CD4-positive, alpha-beta T cell treated with Interleukin-15 for 1 hour (primary cell): ENCODE measurements at regions not wholly inside any gene's neighbourhood (a gene's known extent, or its start where the extent isn't known, plus 50 kb on each side); places are given as distances from the start of the nearest gene placed in this dataset.
"Not testable (repeated sequence)": the region's sequence is repeated elsewhere in the genome, so short reads cannot be mapped to it uniquely, and the experiment has no call there.

ENCODE experiments used
- DNase-seq: peaks from one replicate; pipeline ENCODE4 v3.0.0-alpha.2; 2020

DNA sequence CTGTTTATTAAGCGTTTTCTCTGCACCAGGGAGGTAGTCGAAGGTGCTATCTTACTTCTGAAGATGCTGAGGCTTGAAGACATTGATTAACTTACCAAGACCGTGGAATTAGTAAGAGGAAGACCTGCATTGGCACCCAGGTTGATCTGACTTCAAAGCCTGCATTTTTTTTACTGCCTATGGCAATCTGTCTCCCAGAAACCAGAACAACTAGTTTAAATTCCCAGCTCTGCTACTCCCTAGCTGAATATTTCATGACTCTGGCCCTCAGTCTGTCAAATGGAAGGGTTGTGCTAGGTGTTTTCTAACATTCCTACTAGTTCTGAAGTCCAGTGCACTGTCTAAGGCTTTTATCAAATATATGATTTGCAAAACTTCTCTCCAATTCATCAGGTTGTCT is 52.0 kb upstream of the GRAMD1B start:
- no peak for DNase-seq

DNA sequence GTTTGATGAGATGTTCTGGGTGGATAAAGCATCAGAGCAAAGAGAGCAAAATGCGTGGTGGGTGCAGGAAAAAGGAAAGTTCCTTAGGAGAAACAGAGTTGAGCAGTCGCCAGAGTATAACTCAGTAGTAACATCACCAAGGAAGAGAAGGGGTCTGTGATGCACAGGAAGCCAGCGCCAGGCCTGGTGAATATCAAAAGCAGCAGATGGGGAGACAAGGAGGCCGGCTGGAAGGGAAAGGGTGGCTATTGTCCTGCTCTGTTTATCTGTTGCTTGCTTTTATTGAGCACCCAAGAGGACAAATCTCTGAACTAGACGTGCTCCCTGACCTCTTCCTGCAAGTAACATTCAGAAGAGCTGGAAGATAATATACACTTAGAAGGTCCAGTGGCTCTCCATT is 52.7 kb upstream of the GRAMD1B start:
- no peak for DNase-seq

DNA sequence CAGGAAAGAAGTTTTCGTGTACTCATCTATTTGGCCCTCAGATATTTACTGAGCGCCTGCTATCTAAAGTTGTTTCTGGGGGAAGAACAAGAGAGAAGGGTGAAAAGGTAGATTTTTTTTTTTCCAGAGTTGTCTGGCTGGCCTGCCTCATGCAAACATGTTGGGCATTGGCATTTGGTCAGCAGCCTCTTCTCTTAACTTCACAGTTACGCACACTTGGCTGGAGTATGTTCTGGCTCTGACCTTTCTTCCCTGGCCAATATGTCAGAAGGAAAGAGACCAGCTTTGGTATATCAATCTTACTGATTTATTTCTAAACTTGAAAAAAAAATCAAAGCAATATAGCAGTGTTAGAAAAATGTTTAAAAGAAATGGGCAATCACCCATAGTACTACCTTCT is 54.2 kb upstream of the GRAMD1B start:
- no peak for DNase-seq

DNA sequence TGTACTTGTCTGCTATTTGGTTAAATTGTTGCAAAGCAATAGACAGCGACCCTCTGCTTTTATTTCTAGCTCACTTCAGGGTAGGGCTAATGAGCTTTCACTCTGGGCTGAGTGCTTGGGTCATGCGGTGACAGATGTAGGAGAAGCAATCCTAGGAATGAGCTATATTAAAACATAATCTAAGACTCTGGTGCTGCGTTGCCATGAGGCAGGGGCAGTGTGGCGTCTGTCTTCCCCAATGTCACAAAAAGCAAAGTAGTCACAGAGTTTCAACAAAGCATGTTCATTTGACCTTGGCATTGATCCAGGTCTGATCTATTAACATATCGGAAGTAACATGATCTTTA is 55.5 kb upstream of the GRAMD1B start:
- DNase-seq: no peak

DNA sequence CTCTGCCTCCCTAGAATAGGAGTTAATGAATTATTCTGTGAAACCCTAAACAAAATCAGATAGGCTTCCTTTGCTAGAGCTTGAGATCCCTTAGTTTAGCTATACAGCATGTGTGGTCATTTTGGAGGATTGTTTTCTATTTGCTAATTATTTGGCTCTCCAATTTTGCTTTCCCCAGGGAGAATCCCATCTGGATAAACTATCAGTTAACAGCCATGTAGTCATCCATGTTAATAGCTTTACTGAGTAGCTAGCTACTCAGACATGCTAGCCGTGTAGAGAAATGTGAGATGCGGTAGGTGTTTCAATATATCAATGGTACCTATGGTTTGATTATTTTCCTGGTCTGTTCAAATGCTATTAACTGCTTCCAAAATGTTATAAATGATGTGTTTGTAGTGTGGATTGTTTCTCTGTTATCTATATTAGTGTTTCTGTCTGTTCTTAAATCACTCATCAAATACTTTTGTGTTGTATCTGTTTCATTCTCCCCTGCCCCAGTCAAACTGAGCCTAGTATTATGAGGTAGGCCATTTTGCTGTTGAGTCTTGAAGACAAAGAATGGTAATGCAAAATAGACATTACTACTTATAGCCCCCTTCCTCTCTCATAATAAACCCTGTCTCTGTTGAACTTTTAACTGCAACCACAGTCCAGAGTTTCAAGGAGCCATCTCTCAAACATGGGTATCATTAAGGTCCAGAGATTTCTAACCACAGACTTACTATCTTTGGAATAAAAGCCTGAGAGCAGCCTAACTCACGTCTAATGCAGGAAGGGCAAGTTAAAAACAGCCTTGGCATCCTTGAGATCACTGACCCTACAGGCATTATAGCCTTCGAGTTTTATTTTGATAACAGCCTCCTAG is 56.1 kb upstream of the GRAMD1B start:
- no peak for DNase-seq

DNA sequence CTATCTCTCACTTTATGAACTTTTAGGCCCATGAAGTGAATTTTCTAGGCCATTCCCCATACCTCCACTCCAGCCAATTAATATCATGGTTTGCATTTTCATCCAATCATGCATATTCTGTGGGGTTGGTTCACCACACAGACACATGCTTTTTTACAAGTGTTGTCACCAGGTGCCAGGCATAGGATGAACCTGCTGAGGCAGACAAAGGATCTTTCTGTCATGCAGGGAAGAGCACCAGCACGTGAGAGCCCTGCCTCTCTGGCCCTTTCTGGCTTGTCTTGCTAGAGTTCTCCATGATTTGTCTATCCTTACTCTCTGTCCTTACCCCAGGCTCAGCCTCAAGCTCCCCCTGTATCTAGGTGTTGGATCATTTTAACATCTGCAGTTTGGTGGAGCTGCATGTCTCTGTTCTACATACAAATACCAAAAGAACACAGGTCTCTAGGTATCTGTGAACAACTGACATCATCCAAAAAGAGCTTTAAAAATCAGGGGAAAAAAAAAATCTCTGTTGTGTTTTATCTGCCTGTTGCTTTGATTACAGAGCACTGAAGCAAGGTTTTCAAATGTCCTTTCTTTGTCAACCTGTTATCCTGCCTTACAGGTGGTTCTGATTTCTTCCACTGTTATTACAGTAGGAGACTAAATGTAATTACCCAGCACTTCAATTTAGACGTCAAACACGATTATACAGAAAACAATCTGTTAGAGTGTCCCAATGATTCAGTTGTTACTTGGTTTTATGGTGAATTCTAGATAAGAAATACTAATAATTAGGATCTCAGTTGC is 58.4 kb upstream of the GRAMD1B start:
- DNase-seq: no peak

DNA sequence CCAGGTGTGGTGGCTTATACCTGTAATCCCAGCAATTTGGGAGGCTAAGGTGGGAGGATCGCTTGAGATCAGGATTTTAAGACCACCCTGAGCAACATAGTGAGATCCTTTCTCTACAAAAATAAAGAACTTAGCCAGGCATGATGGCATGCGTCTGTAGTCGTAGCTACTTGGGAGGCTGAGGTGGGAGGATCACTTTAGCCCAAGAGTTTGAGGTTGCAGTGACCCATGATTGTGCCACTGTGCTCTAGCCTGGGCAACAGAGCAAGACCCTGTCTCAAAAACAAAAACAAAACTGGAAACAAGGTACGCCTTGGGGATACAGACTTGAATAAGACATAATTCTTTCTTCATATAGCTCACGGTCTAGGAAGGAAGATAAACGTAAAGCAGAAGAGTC is 63.1 kb upstream of the GRAMD1B start:
- DNase-seq: no peak

DNA sequence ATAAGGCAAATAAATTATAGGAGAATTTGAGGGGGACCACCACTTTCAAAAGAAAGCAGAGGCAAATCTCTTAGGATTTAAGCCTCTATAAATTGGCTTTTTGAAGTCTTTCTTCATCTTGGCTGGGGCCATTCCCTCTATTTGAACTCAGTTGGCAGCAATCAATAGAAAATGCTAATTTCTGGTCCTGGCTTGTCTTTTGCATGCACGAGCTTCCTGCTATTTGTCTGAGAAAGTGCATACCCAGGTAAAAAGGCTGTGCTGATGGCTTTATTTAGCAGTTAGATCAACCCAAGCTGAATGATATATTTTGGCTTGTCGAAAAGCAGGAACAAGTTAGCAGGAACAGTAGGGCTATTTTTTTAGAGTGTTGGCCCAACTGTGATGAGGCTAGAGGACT is 64.1 kb upstream of the GRAMD1B start:
- no peak for DNase-seq

DNA sequence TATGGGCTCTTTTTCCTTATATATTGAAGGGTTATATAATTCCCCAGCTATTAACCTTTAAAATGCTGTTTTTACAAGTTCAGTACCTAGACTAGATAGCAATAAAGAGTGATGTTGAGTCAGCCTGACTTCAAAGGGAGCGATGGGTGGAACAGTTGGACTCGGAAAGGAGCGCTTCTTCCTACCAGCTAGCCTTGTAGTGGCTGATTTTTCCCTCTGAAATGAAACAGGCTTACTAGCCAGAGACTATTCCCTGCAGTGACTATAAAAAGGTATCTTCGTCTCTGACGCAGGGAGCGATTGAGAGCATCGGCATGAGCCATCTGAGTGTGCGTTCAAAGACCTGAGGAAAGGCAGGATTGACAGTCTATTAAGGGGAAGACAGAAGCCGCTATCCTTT is 66.0 kb upstream of the GRAMD1B start:
- DNase-seq: no peak

DNA sequence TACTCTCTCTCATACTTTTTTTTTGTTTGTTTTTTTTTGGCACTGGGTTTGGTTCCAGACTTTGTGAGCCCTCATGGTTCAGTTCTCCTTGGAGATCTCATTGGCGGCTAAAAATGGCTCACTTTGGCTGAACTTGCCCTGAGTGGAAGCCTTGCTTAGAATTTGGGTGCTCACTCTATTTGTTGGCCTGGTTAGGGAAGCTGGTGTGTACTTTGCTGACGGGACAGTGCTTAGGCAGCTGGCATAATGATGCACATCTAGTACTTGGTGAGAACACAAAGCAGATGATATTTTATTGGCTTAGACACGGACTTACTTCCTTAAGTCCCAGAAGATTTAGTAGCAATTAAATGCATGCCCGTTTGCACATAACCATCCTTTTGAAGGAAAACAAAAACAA is 66.5 kb upstream of the GRAMD1B start:
- no peak for DNase-seq

DNA sequence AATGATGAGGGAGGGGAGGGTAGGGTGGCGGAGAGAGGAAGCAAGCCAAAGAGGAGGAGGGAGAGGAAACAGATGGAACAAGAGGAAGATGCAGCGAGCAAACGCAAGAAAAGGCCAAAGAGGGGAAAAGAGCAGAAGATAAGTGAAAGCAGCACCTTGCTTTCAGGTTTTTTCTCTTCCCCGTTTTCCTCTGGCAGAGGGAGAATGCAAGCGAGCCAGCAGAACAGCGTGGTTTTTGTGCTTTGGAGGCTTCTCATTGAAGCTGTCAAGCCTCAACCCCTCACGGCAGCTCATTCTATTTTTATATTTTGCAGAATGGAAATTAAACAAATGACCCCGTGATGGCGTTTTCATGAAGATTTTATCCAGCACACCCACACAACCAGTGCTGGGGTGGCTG is 67.1 kb upstream of the GRAMD1B start:
- DNase-seq: no peak

DNA sequence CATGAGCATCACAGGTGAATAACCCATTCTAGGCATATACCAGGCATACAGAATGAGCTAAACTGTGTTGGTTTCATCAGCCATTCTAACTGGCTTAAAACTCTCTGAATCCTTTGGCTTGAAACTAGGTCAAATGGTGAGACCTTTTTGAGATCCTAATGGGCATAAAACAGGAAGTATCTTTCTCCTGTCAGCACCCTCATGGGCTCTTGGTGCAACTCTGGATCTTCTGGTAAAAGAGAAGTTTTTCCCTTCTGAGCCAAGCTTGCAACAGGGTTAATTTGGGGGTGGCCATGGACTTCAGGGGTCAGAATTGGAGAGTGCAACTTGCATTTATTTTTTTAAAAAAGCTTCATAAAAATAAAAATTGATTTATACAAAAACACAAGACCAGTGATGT is 67.9 kb upstream of the GRAMD1B start:
- DNase-seq: no peak

DNA sequence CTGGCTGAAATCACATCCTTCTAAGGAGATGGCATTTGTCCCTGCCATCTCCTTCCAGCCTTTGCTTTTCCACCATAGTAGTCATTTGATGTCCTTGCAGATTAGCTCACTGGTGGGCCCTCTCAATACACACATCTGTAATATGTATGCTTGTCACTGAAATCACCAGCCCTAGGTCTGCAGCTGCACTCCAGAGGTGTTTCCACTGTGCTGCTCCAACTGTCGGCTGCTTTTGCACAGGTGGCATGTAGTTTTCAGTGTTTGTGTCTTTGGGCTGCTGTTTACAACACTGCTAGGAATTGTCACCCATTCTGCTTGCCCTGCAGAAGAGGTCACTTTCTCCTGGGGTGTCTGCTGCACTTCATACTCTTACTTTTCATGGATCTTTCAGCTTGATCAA is 69.0 kb upstream of the GRAMD1B start:
- DNase-seq: no peak

DNA sequence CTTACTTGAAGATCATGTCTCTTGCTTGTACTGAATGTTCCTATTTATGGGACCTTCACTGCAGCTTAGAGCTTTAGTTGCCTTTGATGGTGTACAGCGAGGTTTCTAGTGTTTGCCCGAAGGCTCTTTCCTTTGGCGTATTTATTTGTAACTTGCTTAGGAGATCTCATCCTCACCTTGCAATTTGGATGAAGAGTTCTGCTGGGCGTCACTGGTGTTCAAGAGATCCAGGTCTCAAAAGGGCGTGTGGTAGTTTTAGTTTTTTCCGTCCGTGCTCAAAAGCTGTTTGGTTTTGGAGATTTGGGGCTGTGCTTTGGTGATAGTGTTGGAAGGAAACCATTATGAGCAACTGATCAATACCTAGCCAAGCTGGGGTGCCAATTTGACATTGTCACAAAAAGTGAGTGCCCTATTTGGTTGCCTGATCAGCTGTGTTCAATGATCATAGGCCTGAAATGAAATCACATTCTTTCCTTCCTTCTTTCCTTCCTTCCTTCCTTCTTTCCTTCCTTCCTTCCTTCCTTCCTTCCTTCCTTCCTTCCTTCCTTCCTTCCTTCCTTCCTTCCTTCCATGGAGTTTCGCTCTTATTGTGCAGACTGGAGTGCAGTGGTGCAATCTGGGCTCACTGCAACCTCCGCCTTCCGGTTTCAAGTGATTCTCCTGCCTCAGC is 69.7 kb upstream of the GRAMD1B start:
- DNase-seq: no peak

DNA sequence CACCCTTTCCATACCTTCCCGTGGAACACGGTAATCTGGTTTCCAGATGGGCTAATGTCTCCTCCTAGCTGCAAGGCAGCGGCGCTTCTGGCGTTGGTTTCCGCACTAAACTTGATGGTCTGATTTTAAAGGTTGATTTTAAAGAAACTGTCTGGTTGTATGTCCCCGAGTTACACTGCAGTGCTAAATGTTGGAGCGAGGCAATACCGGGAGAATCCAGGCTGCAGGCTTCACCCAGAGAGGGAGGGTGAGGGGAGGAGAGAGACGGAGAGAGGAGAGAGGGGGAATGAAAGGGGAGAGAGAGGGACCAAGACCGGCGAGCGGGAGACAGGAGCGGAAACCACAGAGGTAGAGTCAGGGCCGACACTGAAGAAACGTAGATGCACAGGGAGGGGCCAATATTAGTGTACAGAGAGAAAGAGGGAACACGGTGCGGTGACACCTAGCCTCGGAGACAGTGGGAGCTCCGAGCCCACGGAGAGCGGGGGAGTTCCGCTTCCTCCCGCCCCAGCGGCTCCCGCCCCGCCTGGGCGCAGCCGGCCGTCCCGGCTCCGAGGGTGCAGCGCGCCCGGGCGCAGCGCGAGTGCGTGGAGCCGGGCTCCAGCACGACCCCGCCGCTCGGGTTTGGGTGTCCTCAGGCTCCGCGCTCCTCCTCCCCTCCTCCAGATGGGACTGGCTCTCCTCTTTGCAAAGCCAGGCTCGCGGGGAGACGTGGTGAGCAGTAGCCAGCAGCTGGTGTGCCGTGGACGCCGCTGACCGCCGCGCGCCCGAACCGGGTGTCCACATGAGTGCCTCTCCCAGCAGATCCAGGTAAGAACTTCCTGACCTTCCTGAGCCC is 71.9 kb upstream of the GRAMD1B start:
- no peak for DNase-seq

DNA sequence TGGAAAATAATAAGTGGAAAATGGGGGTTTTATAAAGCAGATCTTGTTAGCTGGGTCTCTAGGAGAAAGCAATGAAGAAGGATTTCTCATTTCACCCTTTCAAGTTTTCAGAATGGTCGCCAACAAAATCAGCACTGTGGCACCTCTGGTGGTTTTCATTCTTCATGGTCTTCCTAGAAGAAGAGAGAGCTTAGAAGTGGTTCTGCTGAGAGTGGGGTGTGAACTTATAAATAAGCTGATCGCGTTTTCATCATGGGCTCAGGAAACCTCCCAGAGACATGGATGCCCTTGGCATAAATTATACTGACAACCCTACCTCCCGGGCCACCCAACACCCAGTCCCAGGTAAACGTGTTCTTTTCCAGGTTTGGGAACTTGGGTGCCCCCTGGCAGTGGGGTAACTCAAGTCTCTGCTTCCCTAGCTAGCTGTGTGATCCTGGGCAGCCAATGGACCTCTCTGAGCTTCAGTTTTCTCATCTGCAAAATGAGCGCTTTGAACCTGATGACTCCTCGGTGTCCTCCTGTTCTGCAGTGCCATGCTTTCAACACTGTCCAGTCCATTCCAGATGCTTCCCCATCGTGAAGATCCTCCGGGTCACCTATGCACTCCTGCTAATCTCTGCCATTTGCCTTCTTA is 72.6 kb upstream of the GRAMD1B start:
- DNase-seq: no peak

DNA sequence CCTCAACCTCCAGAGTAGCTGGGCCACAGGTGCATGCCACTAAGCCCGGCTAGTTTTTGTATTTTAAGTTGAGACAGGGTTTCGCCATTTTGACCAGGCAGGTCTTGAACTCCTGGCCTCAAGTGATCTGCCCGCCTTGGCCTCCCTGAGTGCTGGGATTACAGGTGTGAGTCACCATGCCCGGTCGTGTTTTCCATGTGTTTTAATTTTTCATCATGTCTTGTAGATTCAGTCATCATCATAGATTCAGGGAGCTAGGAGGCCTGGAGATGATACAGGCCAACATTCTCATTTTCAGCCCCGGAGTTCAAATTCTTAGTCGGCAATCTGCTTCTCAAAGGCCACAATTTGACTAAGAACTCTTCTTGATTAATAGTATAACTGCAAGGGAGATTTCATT is 73.5 kb upstream of the GRAMD1B start:
- no peak for DNase-seq

DNA sequence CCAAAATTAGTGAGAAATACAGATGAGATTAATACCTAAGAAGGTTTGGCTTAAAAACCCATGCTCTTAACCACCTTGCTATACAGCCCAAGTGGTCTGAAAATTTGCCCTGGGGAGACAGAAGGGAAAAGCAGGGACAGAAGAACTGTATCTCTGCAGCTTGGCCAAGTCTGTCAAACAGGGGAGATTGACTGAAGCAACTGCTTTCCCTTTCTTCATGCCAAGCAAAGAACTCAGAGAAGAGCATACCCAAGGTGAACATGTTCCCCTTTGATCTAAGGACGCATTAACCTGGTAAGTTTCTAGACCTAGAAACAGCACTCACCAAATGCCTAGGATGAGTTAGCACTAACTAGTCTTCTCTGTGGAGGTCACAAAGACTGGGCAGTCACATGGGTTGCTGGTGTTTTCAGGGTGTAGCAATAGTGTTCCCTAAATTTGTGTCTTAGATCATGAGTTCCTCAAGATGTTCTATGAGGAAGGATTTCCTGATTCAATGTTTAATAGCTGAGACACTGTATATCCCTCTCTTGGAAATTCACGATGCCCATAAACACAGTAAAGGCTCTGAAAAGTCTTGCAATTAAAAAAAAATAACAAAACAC is 75.6 kb upstream of the GRAMD1B start:
- no peak for DNase-seq

DNA sequence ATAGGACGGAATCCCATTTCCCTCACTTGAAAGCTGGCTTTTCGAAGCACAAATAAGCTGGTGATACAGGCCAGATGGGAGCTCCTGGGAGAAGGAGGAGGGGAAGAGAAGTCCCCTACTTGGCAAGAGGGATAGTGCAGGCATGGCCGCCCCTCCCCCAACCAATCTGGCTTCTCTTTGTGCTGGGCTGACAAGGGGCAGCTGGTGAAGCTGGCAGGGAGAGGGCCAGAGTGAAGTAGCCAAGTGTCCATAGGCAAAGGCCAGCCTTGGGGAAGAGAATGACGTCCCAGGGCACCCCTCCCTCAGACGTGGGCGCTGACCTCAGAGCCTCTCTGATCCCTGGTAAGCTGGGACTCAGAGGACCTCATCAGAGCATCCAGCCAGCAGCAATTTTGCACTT is 78.7 kb upstream of the GRAMD1B start:
- no peak for DNase-seq

DNA sequence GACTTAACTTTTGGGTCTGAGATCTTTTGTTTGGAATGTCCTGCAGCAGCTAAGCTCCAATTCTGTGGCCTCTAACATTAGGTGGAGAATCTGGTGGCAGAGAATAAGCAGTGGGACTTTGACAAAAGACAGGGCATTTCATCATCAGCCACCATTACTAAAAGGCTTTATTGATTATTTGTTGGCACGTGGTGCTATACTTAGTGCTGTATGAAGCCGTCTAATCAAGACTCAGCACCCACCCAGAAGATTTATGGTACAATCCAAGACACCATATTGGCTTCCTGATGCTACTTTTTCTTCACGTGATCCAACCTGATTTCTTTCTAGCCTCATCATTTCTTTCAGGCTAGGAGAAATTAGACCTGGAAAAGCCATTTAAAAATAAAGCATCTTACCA is 80.7 kb upstream of the GRAMD1B start:
- DNase-seq: no peak

DNA sequence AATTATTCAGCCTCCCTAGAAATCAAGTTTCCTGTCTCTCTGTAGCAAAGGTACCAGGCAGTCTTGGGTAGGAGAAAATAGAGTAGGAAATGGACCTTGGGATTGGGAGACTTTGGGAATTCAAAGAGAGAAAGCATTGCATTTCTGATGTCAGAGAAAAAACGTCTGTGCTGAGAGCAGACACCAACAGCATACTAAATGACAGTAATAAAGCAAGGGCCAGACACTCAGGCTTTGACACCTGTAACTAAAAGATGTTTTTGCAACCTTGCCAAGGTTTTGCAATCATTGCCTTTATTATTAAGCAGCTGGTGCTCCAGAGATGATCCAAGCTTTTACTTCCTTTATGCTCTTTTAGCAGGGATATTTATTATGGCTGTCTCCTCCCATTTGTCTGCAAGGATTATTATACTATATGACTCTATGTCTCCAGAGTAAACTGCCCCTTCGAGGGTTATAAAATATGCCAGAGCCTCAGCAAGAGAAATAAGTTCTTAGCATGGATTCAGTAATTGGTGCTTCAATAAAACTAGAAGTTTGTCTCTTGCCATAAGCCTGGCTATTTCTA is 85.2 kb upstream of the GRAMD1B start:
- DNase-seq: no peak

DNA sequence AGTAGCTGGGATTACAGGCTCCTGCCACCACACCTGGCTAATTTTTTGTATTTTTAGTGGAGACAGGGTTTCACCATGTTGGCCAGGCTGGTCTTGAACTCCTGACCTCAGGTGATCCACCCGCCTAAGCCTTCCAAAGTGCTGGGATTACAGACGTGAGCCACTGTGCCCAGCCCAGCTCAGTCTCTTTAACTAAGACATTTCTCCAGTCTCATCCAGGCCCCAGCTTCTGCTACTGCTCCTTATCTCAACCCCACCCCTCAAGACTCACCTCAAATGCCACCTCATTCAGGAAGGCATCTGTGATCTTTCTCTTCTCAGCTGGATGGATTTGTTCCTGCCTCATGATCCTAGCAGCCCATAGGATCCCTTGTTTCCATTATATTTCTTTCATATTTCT is 85.9 kb upstream of the GRAMD1B start:
- DNase-seq: not testable (repeated sequence)
